ENCODE measurements at regions not wholly inside any gene's neighbourhood (a gene's known extent, or its start where the extent isn't known, plus 50 kb on each side); places are given as distances from the start of the nearest gene placed in this dataset.

DNA sequence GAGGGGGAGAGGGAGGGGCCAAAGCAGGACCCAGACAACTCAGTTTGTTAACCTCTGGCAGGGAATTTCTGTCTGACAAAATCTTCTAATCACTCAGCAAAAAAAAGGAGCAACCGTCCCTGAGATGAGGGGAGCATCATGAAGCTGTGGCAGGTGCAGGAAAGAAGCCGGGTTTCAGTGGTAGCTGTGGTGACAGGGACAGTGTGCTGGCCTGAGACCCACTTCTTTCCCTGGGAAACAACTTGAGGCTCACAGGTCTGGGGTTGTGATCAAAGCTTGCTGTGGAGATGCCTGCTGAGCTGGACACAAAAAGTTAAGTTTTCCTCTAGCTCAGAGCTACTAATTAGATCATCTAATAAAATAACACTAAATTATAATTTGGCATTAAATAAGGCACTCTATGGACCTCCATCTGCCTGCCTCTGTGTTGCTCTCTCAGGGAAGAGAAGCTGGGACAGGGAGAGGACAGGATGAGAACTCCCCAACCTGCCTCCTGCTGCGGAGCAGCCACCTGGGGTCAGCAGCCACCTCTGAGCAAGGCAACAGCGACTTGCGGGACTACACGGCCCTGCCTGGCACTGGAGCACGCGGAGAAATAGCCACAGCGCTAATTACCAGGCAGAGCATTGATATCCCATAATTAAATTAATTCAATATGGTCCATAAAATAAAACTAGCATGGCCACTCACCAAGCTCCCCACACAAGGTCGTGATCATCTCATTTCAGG lies 104.6 kb upstream of the TEX51 start:
- TF ChIP-seq POLR2A (IDR thresholded peaks at IDR 0.05) = no peak
- TF ChIP-seq, protein P1, sequence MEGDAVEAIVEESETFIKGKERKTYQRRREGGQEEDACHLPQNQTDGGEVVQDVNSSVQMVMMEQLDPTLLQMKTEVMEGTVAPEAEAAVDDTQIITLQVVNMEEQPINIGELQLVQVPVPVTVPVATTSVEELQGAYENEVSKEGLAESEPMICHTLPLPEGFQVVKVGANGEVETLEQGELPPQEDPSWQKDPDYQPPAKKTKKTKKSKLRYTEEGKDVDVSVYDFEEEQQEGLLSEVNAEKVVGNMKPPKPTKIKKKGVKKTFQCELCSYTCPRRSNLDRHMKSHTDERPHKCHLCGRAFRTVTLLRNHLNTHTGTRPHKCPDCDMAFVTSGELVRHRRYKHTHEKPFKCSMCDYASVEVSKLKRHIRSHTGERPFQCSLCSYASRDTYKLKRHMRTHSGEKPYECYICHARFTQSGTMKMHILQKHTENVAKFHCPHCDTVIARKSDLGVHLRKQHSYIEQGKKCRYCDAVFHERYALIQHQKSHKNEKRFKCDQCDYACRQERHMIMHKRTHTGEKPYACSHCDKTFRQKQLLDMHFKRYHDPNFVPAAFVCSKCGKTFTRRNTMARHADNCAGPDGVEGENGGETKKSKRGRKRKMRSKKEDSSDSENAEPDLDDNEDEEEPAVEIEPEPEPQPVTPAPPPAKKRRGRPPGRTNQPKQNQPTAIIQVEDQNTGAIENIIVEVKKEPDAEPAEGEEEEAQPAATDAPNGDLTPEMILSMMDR (IDR thresholded peaks at IDR 0.05) = no peak
- no peaks in the 10 kb centered on the region for H3K4me1 ChIP-seq
- DNase-seq (no peak), ATAC-seq (no peak)
- H3K4me3 ChIP-seq = no peak overlapping the region
- H3K9me3 ChIP-seq = no peaks in the 10 kb centered on the region
- WGBS, 2 donors = 26 to 39% methylated on average over 10 of the region's 10 CpGs
- intact Hi-C loops (cut with DNase I) = no loop called here
- no peaks in the 10 kb centered on the region for H3K36me3 ChIP-seq (replicated peaks in 1 of 2; ENCODE audit: insufficient read depth in 1 of 2, low read depth in 2 of 2)
- no peak overlapping the region for H3K27ac ChIP-seq
- H3K27me3 ChIP-seq = no peaks in the 10 kb centered on the region

DNA sequence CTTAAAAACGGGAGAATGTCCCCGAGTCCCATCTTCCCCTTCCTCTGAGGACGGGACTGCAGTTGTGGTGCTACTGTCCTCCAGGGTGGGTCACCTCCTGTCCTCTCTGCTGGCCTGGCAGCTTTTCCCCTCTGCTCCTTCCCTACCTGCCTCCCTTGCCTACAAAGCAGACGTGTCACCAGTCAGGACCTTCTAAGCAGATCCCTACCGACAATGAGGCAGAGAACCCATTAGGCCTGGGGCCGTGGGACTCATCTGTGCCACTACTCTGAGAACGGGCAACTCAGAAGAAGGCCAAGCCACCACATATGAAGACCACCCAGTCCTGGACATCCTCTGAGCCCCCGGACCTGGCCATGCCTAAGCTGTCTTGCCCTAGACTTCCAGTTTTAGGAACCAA lies 103.0 kb upstream of the TEX51 start:
- H3K4me3 ChIP-seq = no peak overlapping the region
- no peaks in the 10 kb centered on the region for H3K9me3 ChIP-seq
- intact Hi-C loops (cut with DNase I) = no loop called here
- no peak for DNase-seq
- ATAC-seq = no peak
- TF ChIP-seq POLR2A (IDR thresholded peaks at IDR 0.05) = no peak
- TF ChIP-seq, protein P1 (IDR thresholded peaks at IDR 0.05) = no peak
- no peaks in the 10 kb centered on the region for H3K4me1 ChIP-seq
- no peaks in the 10 kb centered on the region for H3K27me3 ChIP-seq
- no peaks in the 10 kb centered on the region for H3K36me3 ChIP-seq (replicated peaks in 1 of 2; ENCODE audit: insufficient read depth in 1 of 2, low read depth in 2 of 2)
- H3K27ac ChIP-seq = no peak overlapping the region
- WGBS, 2 donors = 52 to 60% methylated on average over 8 of the region's 8 CpGs

DNA sequence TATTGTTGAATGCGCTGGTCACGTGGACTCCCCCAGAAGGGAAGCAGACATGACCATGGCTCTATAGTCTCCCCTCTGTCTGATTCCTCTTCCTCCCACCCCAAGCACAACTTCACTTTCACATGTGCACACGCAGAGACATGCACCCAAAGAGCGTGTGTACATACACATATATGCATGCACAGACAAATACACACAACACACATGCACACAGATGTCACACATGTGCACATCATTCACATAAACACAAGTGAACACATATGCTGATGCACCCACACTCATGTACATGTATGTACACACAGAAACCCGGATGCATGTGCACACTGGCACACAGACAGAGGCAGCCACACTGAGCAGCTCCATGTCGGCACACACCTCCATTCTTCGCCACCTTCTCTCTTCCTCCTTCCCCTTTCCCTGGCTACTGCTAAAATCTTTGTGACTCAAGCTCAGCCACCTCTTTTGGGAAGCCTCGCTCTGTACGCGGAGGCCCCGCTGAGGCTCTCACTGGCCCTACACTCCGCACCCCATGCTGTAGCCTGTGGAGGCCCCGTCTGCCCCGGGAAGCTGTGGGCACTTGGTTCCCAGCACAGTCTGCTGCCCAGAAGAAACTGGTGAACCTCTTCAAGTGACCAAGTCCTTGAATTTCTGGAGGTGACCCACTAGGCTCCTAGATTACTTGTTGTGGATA lies 101.6 kb upstream of the TEX51 start:
- ATAC-seq = no peak

DNA sequence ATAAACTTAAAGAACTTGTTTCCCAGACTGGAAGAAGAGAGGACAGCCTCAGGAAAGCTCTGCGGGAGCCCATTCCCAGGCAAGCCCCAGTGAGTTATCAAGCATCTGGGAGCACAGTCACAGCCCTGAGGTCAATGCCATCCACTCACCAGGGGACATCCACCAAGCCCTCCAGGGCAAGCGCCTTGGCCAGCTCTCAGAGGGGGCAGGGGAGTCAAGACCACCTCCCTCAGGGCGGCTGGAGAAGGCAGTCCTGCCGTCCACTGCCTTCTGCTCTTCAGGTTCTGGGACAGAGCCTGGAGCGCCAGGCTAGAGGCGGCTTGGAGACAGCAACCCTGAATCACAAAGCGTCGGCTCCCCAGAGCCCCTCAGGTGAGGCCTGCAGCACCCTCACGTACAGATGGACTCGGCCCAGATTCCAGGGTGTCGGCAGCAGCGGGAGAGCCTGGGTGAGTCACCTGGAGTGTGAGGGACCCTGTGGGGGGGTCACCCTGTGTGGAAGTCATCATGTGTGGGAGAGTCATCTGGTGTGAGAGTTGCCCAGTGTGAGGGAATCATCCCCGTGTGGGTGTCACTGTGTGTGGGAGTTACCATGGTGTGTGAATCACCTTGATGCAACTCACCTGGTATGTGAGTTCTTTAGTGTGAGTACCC lies 100.9 kb upstream of the TEX51 start:
- TF ChIP-seq, protein P1 (IDR thresholded peaks at IDR 0.05) = no peak
- TF ChIP-seq POLR2A (IDR thresholded peaks at IDR 0.05) = no peak
- 81 to 82% methylated on average over 10 to 13 of the region's 13 CpGs for WGBS, 2 donors
- DNase-seq = no peak
- intact Hi-C loops (cut with DNase I) = no loop called here
- no peaks in the 10 kb centered on the region for H3K4me1 ChIP-seq
- no peak for ATAC-seq
- H3K36me3 ChIP-seq (replicated peaks in 1 of 2; ENCODE audit: insufficient read depth in 1 of 2, low read depth in 2 of 2) = no peaks in the 10 kb centered on the region
- no peaks in the 10 kb centered on the region for H3K27me3 ChIP-seq
- H3K27ac ChIP-seq = no peak overlapping the region
- H3K4me3 ChIP-seq = no peak overlapping the region
- no peaks in the 10 kb centered on the region for H3K9me3 ChIP-seq

More for the DNA sequence above, 101.6 kb upstream of the TEX51 start:
- Histone ChIP-seq H3K27me3 (no peaks in the 10 kb centered on the region), H3K36me3 (replicated peaks in 1 of 2; ENCODE audit: insufficient read depth in 1 of 2, low read depth in 2 of 2) (no peaks in the 10 kb centered on the region), H3K4me3 (no peak overlapping the region), H3K27ac (no peak overlapping the region), H3K9me3 (no peaks in the 10 kb centered on the region), H3K4me1 (no peaks in the 10 kb centered on the region)
- no peak for TF ChIP-seq POLR2A (IDR thresholded peaks at IDR 0.05)
- TF ChIP-seq, protein P1 (IDR thresholded peaks at IDR 0.05) = no peak
- DNase-seq = no peak
- intact Hi-C loops (cut with DNase I) = no loop called here
- 70 to 78% methylated on average over 14 of the region's 14 CpGs for WGBS, 2 donors

All from body of pancreas (tissue), 4 donors.